HT-29 (cell line): ENCODE measurements at regions not wholly inside any gene's neighbourhood (a gene's known extent, or its start where the extent isn't known, plus 50 kb on each side); places are given as distances from the start of the nearest gene placed in this dataset.

ENCODE experiments used
- DNase-seq: peaks from one replicate; pipeline ENCODE4 v3.0.0-alpha.2; 2015; ENCODE audit warnings: low spot score

GRCh38 chr10:131731780-131732630, 168.8 kb upstream of the PPP2R2D start:
- DNase-seq, result no peak

GRCh38 chr10:131732631-131733127, 168.1 kb upstream of the PPP2R2D start:
- DNase-seq, result no peak

- no peak for DNase-seq
Measured at GRCh38 chr10:131733596-131733995, 167.2 kb upstream of the PPP2R2D start.

- DNase-seq, result no peak
Measured at GRCh38 chr10:131735577-131735976, 165.2 kb upstream of the PPP2R2D start.

- no peak for DNase-seq
Measured at GRCh38 chr10:131736321-131736980, 164.4 kb upstream of the PPP2R2D start.

- no peak for DNase-seq
Measured at GRCh38 chr10:131737543-131738395, 163.0 kb upstream of the PPP2R2D start.

- DNase-seq, result no peak
Measured at GRCh38 chr10:131738396-131738735, 162.4 kb upstream of the PPP2R2D start.

- no peak for DNase-seq
Measured at GRCh38 chr10:131739206-131739605, 161.6 kb upstream of the PPP2R2D start.

- DNase-seq, result no peak
Measured at GRCh38 chr10:131742500-131742951, 158.3 kb upstream of the PPP2R2D start.

- DNase-seq, result no peak
Measured at GRCh38 chr10:131743190-131744151, 157.3 kb upstream of the PPP2R2D start.

GRCh38 chr10:131744346-131744745, 156.5 kb upstream of the PPP2R2D start:
- DNase-seq, result no peak

- no peak for DNase-seq
Measured at GRCh38 chr10:131745591-131745990, 155.2 kb upstream of the PPP2R2D start.

GRCh38 chr10:131746241-131746711, 154.5 kb upstream of the PPP2R2D start:
- no peak for DNase-seq

GRCh38 chr10:131746785-131747184, 154.0 kb upstream of the PPP2R2D start:
- no peak for DNase-seq

GRCh38 chr10:131747251-131747650, 153.6 kb upstream of the PPP2R2D start:
- DNase-seq, result no peak

GRCh38 chr10:131747791-131748190, 153.0 kb upstream of the PPP2R2D start:
- no peak for DNase-seq

- DNase-seq, result no peak
Measured at GRCh38 chr10:131748191-131748590, 152.6 kb upstream of the PPP2R2D start.

- peak; percentile 31 for DNase-seq
Measured at GRCh38 chr10:131748831-131749766, 151.7 kb upstream of the PPP2R2D start.

- no peak for DNase-seq
Measured at GRCh38 chr10:131749767-131750142, 151.1 kb upstream of the PPP2R2D start.
